Transverse colon (tissue), 3 donors: ENCODE measurements at regions not wholly inside any gene's neighbourhood (a gene's known extent, or its start where the extent isn't known, plus 50 kb on each side); places are given as distances from the start of the nearest gene placed in this dataset.

Source experiments
- EP300 ChIP-seq: sonication (generic); formaldehyde crosslinking; IDR thresholded peaks from one replicate; pipeline ENCODE4 v1.6.1; 2017; ENCODE audit warnings: antibody characterized with exemption, low read depth
- POLR2A ChIP-seq: fragments of 450-650 bp; IDR thresholded peaks from one replicate; pipeline ENCODE4 v1.6.1; 2016; ENCODE audit warnings: antibody characterized with exemption, mild to moderate bottlenecking, moderate library complexity
- TF ChIP-seq, protein P1 (sequence below), 5 experiments: fragments of 200-600 bp in 3 of 5; fragments of 450-650 bp in 2 of 5; sonication (generic) in 3 of 5; IDR thresholded peaks; 1 replicate in 2 of 5; 2 replicates in 3 of 5; pipeline ENCODE4 v1.5.1; 2016 to 2017; ENCODE audit warnings: antibody characterized with exemption in 5 of 5, inconsistent platforms in 3 of 5, mild to moderate bottlenecking in 2 of 5, moderate library complexity in 1 of 5

DNA sequence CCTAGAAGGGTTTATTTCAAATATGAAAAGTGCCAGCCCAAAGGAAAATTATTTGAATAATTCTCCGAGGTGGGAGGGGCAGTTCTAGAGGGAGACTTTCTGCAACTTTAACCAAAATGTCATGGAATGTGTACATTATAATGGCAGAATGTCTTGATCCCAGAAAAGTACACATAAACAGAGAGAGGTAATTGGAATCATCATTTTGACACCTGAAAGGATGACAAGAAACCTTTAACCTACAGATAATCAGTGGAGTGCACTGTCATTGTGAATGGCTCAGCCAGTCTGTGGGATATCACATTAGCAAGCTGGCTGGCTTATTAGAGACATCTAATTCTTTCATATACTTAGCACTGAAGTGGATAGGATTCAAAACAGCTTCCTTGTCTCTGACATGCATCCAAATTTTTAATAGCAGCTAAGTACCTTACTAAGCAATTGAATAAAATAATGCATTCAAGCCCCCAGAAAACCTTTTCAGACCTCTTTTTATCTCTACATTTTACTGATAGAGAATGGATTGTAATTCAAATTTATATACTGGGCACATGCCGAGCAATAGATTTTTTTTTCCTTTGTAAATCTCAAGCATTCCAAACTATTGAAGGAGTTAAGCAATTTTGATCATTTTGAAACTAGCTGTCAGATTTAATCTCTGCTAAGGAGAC, 468.6 kb downstream of the COG6 start:
- TF ChIP-seq POLR2A (no peak), EP300 (no peak)
- TF ChIP-seq, protein P1, sequence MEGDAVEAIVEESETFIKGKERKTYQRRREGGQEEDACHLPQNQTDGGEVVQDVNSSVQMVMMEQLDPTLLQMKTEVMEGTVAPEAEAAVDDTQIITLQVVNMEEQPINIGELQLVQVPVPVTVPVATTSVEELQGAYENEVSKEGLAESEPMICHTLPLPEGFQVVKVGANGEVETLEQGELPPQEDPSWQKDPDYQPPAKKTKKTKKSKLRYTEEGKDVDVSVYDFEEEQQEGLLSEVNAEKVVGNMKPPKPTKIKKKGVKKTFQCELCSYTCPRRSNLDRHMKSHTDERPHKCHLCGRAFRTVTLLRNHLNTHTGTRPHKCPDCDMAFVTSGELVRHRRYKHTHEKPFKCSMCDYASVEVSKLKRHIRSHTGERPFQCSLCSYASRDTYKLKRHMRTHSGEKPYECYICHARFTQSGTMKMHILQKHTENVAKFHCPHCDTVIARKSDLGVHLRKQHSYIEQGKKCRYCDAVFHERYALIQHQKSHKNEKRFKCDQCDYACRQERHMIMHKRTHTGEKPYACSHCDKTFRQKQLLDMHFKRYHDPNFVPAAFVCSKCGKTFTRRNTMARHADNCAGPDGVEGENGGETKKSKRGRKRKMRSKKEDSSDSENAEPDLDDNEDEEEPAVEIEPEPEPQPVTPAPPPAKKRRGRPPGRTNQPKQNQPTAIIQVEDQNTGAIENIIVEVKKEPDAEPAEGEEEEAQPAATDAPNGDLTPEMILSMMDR (IDR thresholded peaks at IDR 0.05), result no peak
